H1 (cell line): ENCODE measurements at regions not wholly inside any gene's neighbourhood (a gene's known extent, or its start where the extent isn't known, plus 50 kb on each side); places are given as distances from the start of the nearest gene placed in this dataset.

Source experiments
- CTCF ChIA-PET: fragments of 300-600 bp; sonication (Branson Sonifier 250); formaldehyde crosslinking; loops from one replicate; lab custom pipeline; 2021; ENCODE audit not compliant: partially characterized antibody; lab: Charles Lee
- POLR2A ChIA-PET: fragments of 300-600 bp; sonication (Branson Sonifier 250); formaldehyde crosslinking; loops from one replicate; lab custom pipeline; 2021; ENCODE audit warnings: inconsistent platforms; ENCODE audit not compliant: partially characterized antibody; lab: Charles Lee
- DNase-seq, 2 experiments: peaks; one replicate each; pipeline versions ENCODE4 v3.0.0 to v3.0.0-alpha.2; 2010 to 2022; ENCODE audit warnings: low spot score in 2 of 2, low read depth in 1 of 2, mixed read lengths in 1 of 2
- FAIRE-seq: peaks from 2 replicates; lab custom pipeline; 2011; peaks lifted over from hg19 to GRCh38; lab: Jason Lieb, UNC
- H2AFZ ChIP-seq: 2 replicates; pipeline ENCODE4 v1.8.1; 2012; ENCODE audit warnings: low read length, inconsistent platforms
- H2AK5ac ChIP-seq: 2 replicates; pipeline ENCODE4 v1.6.1; 2013; ENCODE audit warnings: low read depth, low read length
- H2BK120ac ChIP-seq: replicated peaks from 2 replicates; pipeline ENCODE3; 2013; ENCODE audit warnings: low read depth, low read length, inconsistent platforms
- H2BK12ac ChIP-seq: 2 replicates; pipeline ENCODE4 v1.6.1; 2013; ENCODE audit warnings: low read depth, low read length
- H2BK15ac ChIP-seq: 2 replicates; pipeline ENCODE4 v1.6.1; 2013; ENCODE audit warnings: low read length
- H2BK20ac ChIP-seq: 2 replicates; pipeline ENCODE4 v1.6.1; 2013; ENCODE audit warnings: low read length
- H2BK5ac ChIP-seq: 2 replicates; pipeline ENCODE4 v1.6.1; 2013; ENCODE audit warnings: low read depth, low read length
- H3K14ac ChIP-seq: 2 replicates; pipeline ENCODE4 v1.6.1; 2013; ENCODE audit warnings: inconsistent platforms; ENCODE audit not compliant: insufficient read length
- H3K18ac ChIP-seq: 2 replicates; pipeline ENCODE4 v1.6.1; 2013; ENCODE audit warnings: low read length; ENCODE audit errors: extremely low read depth
- H3K23ac ChIP-seq: 2 replicates; pipeline ENCODE4 v1.6.1; 2013; ENCODE audit warnings: inconsistent platforms; ENCODE audit not compliant: insufficient read length
- H3K23me2 ChIP-seq: 2 replicates; pipeline ENCODE4 v1.6.1; 2013; ENCODE audit warnings: low read depth, low read length
- H3K27ac ChIP-seq: 2 replicates; pipeline ENCODE4 v1.6.1; 2011; ENCODE audit warnings: low read depth, low read length, inconsistent platforms
- H3K27me3 ChIP-seq, 4 experiments: replicated peaks in 1 of 4; 1 replicate in 1 of 4; 2 replicates in 3 of 4; pipeline versions ENCODE4 v1.6.1 to v1.8.1; 2011 to 2013; ENCODE audit warnings: low read length in 3 of 4, mild to moderate bottlenecking in 3 of 4, inconsistent platforms in 2 of 4, mixed read lengths in 2 of 4, moderate library complexity in 1 of 4; ENCODE audit not compliant: control insufficient read depth in 3 of 4, insufficient read depth in 3 of 4; ENCODE audit errors: extremely low read depth in 1 of 4
- H3K36me3 ChIP-seq, 4 experiments: 2 replicates each; pipeline versions ENCODE4 v1.6.1 to v1.8.1; 2011 to 2013; ENCODE audit warnings: mild to moderate bottlenecking in 4 of 4, low read length in 3 of 4, moderate library complexity in 2 of 4, control low read depth in 1 of 4, inconsistent platforms in 1 of 4; ENCODE audit not compliant: insufficient read depth in 4 of 4, control insufficient read depth in 2 of 4
- H3K4ac ChIP-seq: replicated peaks from 2 replicates; pipeline ENCODE3; 2013; ENCODE audit warnings: low read length, low read depth, mixed read lengths, inconsistent platforms; ENCODE audit not compliant: insufficient read length
- H3K4me1 ChIP-seq, 4 experiments: replicated peaks in 1 of 4; 1 replicate in 1 of 4; 2 replicates in 3 of 4; pipeline versions ENCODE4 v1.6.1 to v1.8.1; 2011 to 2013; ENCODE audit warnings: low read length in 3 of 4, inconsistent platforms in 2 of 4, mixed read lengths in 1 of 4; ENCODE audit not compliant: insufficient read depth in 4 of 4, control insufficient read depth in 3 of 4
- H3K4me2 ChIP-seq, 2 experiments: 2 replicates each; pipeline versions ENCODE4 v1.6.1 to v1.8.1; 2011 to 2013; ENCODE audit warnings: low read depth in 2 of 2, low read length in 2 of 2, control low read depth in 1 of 2, inconsistent platforms in 1 of 2, mild to moderate bottlenecking in 1 of 2; ENCODE audit not compliant: insufficient read depth in 1 of 2
- H3K4me3 ChIP-seq, 4 experiments: fragments of 200-600, 300-600 bp in 1 of 4; sonication (generic), shearing (Covaris generic), sonication (Bioruptor Twin) in 1 of 4; 2 replicates each; pipeline versions ENCODE4 v1.5.1 to v1.8.1; 2011 to 2016; ENCODE audit warnings: low read length in 4 of 4, low read depth in 3 of 4, control low read depth in 2 of 4, inconsistent platforms in 2 of 4, mild to moderate bottlenecking in 2 of 4, mixed read lengths in 1 of 4, moderate library complexity in 1 of 4; ENCODE audit not compliant: insufficient read depth in 2 of 4; ENCODE audit errors: extremely low read depth in 1 of 4
- H3K56ac ChIP-seq: replicated peaks from 2 replicates; pipeline ENCODE3; 2013; ENCODE audit warnings: low read depth, mild to moderate bottlenecking, mixed read lengths, low read length, inconsistent platforms; ENCODE audit not compliant: insufficient read length
- H3K79me1 ChIP-seq: 2 replicates; pipeline ENCODE4 v1.6.1; 2013; ENCODE audit warnings: low read depth, low read length, control low read depth
- H3K79me2 ChIP-seq, 2 experiments: 2 replicates each; pipeline versions ENCODE4 v1.6.1 to v1.8.1; 2012 to 2013; ENCODE audit warnings: low read length in 2 of 2, mild to moderate bottlenecking in 2 of 2, inconsistent platforms in 1 of 2; ENCODE audit not compliant: insufficient read depth in 2 of 2, control insufficient read depth in 1 of 2
- H3K9ac ChIP-seq, 4 experiments: replicated peaks in 1 of 4; 1 replicate in 1 of 4; 2 replicates in 3 of 4; pipeline versions ENCODE4 v1.6.1 to v1.8.1; 2011 to 2013; ENCODE audit warnings: low read depth in 3 of 4, low read length in 3 of 4, control low read depth in 2 of 4, mild to moderate bottlenecking in 2 of 4, moderate library complexity in 2 of 4, inconsistent platforms in 1 of 4; ENCODE audit errors: extremely low read depth in 1 of 4
- H3K9me3 ChIP-seq, 2 experiments: 2 replicates each; pipeline versions ENCODE4 v1.6.1 to v1.8.1; 2012 to 2013; ENCODE audit warnings: mild to moderate bottlenecking in 2 of 2, moderate library complexity in 2 of 2, control low read depth in 1 of 2, inconsistent platforms in 1 of 2, low read depth in 1 of 2, low read length in 1 of 2, mixed read lengths in 1 of 2; ENCODE audit not compliant: insufficient read depth in 2 of 2
- H4K20me1 ChIP-seq, 2 experiments: replicated peaks in 1 of 2; 2 replicates each; pipeline versions ENCODE3 to v1.8.1; 2011 to 2013; ENCODE audit warnings: inconsistent platforms in 2 of 2, low read length in 2 of 2, mild to moderate bottlenecking in 1 of 2; ENCODE audit not compliant: insufficient read depth in 2 of 2, control insufficient read depth in 1 of 2
- H4K5ac ChIP-seq: 2 replicates; pipeline ENCODE4 v1.6.1; 2013; ENCODE audit warnings: low read length, low read depth, mixed read lengths, inconsistent platforms; ENCODE audit not compliant: insufficient read length
- H4K8ac ChIP-seq: 2 replicates; pipeline ENCODE4 v1.8.0; 2013; ENCODE audit warnings: mild to moderate bottlenecking, moderate library complexity, low read length, inconsistent platforms; ENCODE audit not compliant: insufficient read depth; ENCODE audit errors: extremely low read depth
- H4K91ac ChIP-seq: replicated peaks from 2 replicates; pipeline ENCODE3; 2013; ENCODE audit warnings: low read length, mixed read lengths, inconsistent platforms; ENCODE audit not compliant: insufficient read length
- ASH2L ChIP-seq: fragments of 200-600, 300-600 bp; sonication (generic); IDR thresholded peaks from one replicate; pipeline ENCODE4 v1.7.1; 2017; ENCODE audit warnings: low read length
- CHD1 ChIP-seq: IDR thresholded peaks from 2 replicates; pipeline ENCODE4 v1.6.1; 2012; ENCODE audit warnings: low read depth, low read length, improper control_type of control experiment
- E2F6 ChIP-seq: IDR thresholded peaks from 2 replicates; pipeline ENCODE4 v1.6.1; 2012; ENCODE audit warnings: inconsistent platforms
- POLR2A ChIP-seq, 2 experiments: IDR thresholded peaks; 1 replicate in 1 of 2; 2 replicates in 1 of 2; pipeline ENCODE4 v1.6.1; 2011; ENCODE audit warnings: low read depth in 2 of 2, low read length in 2 of 2, mild to moderate bottlenecking in 2 of 2; ENCODE audit errors: control extremely low read depth in 1 of 2
- WGBS, 2 experiments: shearing (Covaris generic) in 1 of 2; methylation state at CpG; one replicate each; pipeline versions ENCODE4 v1.1.6 to v1.1.7; 2013 to 2015; ENCODE audit warnings: low lambda C conversion rate in 2 of 2, mixed read lengths in 2 of 2, inconsistent platforms in 1 of 2, low coverage in 1 of 2, missing lambda C conversion rate in 1 of 2; ENCODE audit not compliant: insufficient replicate concordance in 2 of 2, insufficient coverage in 1 of 2, insufficient read length in 1 of 2; ENCODE audit errors: extremely low coverage in 1 of 2, missing lambda C conversion rate in 1 of 2; 5-methylcytosine and 5-hydroxymethylcytosine counted together

- Histone ChIP-seq H2BK5ac (no peak overlapping the region), H2BK120ac (no peak overlapping the region), H3K23me2 (no peaks in the 10 kb centered on the region), H4K91ac (no peak overlapping the region), H3K4ac (no peak overlapping the region), H3K9me3 (no peaks in the 10 kb centered on the region), H3K79me2 (no peaks in the 10 kb centered on the region), H3K4me3 (no peak overlapping the region), H3K9ac (no peak overlapping the region), H3K18ac (no peak overlapping the region), H3K27me3 (no peaks in the 10 kb centered on the region), H3K4me2 (no peak overlapping the region), H3K36me3 (no peaks in the 10 kb centered on the region), H2BK12ac (no peak overlapping the region), H2BK15ac (no peak overlapping the region), H2BK20ac (no peak overlapping the region), H3K56ac (no peak overlapping the region), H2AFZ (no peak overlapping the region), H4K20me1 (no peaks in the 10 kb centered on the region), H3K4me1 (no peaks in the 10 kb centered on the region), H3K27ac (no peak overlapping the region), H4K8ac (no peak overlapping the region), H3K23ac (no peak overlapping the region), H4K5ac (no peak overlapping the region), H2AK5ac (no peak overlapping the region), H3K79me1 (no peaks in the 10 kb centered on the region), H3K14ac (no peak overlapping the region)
- ChIA-PET CTCF (interaction anchor here (1.4 to 1.6 kb wide), 2 partner anchors 9 to 89 kb away, joined by 3 to 4 read pairs; no protein-coding TSS in a partner anchor), POLR2A (interaction anchor here (0.5 kb wide), 1 partner anchor 9 kb away, joined by 3 read pairs; no protein-coding TSS in a partner anchor)
- 87% methylated on average over 2 of the region's 2 CpGs; no CpG with 5 or more reads in 1 of the 2 experiments for WGBS, 2 experiments
- TF ChIP-seq E2F6 (no peak), ASH2L (no peak), POLR2A (IDR thresholded peaks at IDR 0.05; ENCODE audit: control extremely low read depth in 1 of 2, low read depth in 2 of 2, low read length in 2 of 2) (no peak), CHD1 (no peak)
- no peak for FAIRE-seq
- no peak for DNase-seq
Measured at GRCh38 chr9:22617156-22617555, 170.5 kb downstream of the DMRTA1 start.
